Stimulated activated CD8-positive, alpha-beta memory T cell treated with anti-CD3 and anti-CD28 coated beads, Interleukin-7, amount 100 ng/mL, for 1 hour (primary cell): ENCODE measurements at regions not wholly inside any gene's neighbourhood (a gene's known extent, or its start where the extent isn't known, plus 50 kb on each side); places are given as distances from the start of the nearest gene placed in this dataset.

ENCODE experiments used
- DNase-seq, 2 donors: peaks; one replicate each; pipeline ENCODE4 v3.0.0-alpha.2; 2020; ENCODE audit warnings: low read depth in 2 of 2

- DNase-seq = no peak
Observed at GRCh38 chr15:97091093-97091492, 760.6 kb downstream of the NR2F2 start.

GRCh38 chr15:97092656-97093055 lies 762.2 kb downstream of the NR2F2 start:
- no peak for DNase-seq

GRCh38 chr15:97096303-97096835 lies 765.9 kb downstream of the NR2F2 start:
- DNase-seq = no peak

- no peak for DNase-seq
Observed at GRCh38 chr15:97099040-97099439, 768.5 kb downstream of the NR2F2 start.

GRCh38 chr15:97101572-97101971 lies 771.1 kb downstream of the NR2F2 start:
- DNase-seq = no peak

GRCh38 chr15:97114900-97115760 lies 784.6 kb downstream of the NR2F2 start:
- no peak for DNase-seq

GRCh38 chr15:97115761-97116070 lies 785.2 kb downstream of the NR2F2 start:
- no peak for DNase-seq

GRCh38 chr15:97124790-97125189 lies 794.3 kb downstream of the NR2F2 start:
- DNase-seq = no peak

- DNase-seq = no peak
Observed at GRCh38 chr15:97126553-97127233, 796.2 kb downstream of the NR2F2 start.

GRCh38 chr15:97129674-97130073 lies 799.2 kb downstream of the NR2F2 start:
- no peak for DNase-seq

- no peak for DNase-seq
Observed at GRCh38 chr15:97140216-97140615, 809.7 kb downstream of the NR2F2 start.

- no peak for DNase-seq
Observed at GRCh38 chr15:97141360-97141759, 810.9 kb downstream of the NR2F2 start.

GRCh38 chr15:97141871-97142270 lies 811.4 kb downstream of the NR2F2 start:
- DNase-seq = no peak

GRCh38 chr15:97143592-97144376 lies 813.3 kb downstream of the NR2F2 start:
- no peak for DNase-seq

GRCh38 chr15:97144377-97144711 lies 813.8 kb downstream of the NR2F2 start:
- DNase-seq = no peak

GRCh38 chr15:97146929-97147870 lies 813.3 kb upstream of the ARRDC4 start:
- no peak for DNase-seq

- no peak for DNase-seq
Observed at GRCh38 chr15:97153356-97153965, 807.0 kb upstream of the ARRDC4 start.

GRCh38 chr15:97156739-97157265 lies 803.7 kb upstream of the ARRDC4 start:
- DNase-seq = no peak

GRCh38 chr15:97162805-97163495 lies 797.6 kb upstream of the ARRDC4 start:
- DNase-seq = no peak

- DNase-seq = no peak
Observed at GRCh38 chr15:97165205-97165604, 795.3 kb upstream of the ARRDC4 start.
